Testis (tissue), 2 donors: ENCODE measurements at regions not wholly inside any gene's neighbourhood (a gene's known extent, or its start where the extent isn't known, plus 50 kb on each side); places are given as distances from the start of the nearest gene placed in this dataset.

Experiments used
- CTCF ChIP-seq, 3 experiments: fragments of 450-650 bp in 2 of 3; fragments of 200-600 bp in 1 of 3; sonication (generic) in 1 of 3; IDR thresholded peaks; one replicate each; pipeline ENCODE4 v1.5.1; 2016 to 2019; ENCODE audit warnings: antibody characterized with exemption in 3 of 3, mild to moderate bottlenecking in 2 of 3, moderate library complexity in 1 of 3
- POLR2A ChIP-seq: fragments of 450-650 bp; IDR thresholded peaks from one replicate; pipeline ENCODE4 v1.6.1; 2017; ENCODE audit warnings: antibody characterized with exemption, mild to moderate bottlenecking, moderate library complexity

GRCh38 chr9:119795395-119795794 lies 426.2 kb upstream of the BRINP1 start:
- TF ChIP-seq POLR2A, result no peak
- no peak for TF ChIP-seq CTCF (IDR thresholded peaks at IDR 0.05)
